ENCODE measurements at regions not wholly inside any gene's neighbourhood (a gene's known extent, or its start where the extent isn't known, plus 50 kb on each side); places are given as distances from the start of the nearest gene placed in this dataset.
A peak's percentile ranks its signal among the peaks of the same experiment; 100 is the strongest.

DNA sequence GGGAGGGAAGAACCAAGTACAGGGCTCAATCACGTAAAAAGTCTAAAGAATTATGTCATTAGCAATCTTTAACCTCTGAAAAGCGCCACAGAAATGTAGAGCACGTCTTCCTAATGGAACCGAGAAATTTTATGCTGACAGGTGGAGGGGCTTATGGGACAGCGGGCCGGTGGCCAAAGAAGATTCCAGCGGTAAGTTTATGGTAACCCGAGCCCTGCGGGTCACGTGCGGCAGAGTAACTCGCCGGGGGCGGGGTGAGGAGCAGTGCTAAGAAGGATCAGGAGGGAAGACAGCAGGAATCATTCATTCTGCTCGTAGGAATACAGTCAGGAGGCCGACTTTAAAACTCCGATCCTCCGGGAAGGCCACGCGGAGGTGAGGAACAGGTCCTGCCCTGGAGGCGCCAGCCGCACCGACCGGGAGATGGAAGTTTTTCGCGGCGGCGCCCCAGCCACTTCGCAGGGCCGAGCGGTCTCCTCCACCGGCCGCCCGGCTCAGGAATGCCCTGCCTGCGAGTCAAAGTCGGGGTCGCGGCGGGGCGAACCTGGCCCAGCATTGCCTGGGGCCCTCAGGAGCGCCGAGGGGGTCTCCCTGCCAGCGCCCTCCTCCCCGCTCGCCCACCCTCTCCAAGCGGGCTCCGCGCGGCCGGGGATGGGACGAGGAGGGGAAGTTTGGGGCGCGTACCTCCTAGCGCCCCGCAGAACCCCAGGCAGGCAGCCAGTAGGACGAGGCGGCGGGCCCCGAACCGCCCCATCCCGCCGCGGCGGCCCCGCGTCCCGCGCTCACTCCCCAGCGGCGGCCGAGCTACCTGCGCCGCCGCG is 101.8 kb downstream of the ESM1 start:
- peaks cover 10% of the 10 kb centered on the region for H3K4me1 ChIP-seq (ENCODE audit: control insufficient read depth, insufficient read depth, low read length)
- 0 out of 2 replicates have a peak, but pooled peaks cover 15% of the 10 kb centered on the region for H3K9me3 ChIP-seq (ENCODE audit: control insufficient read depth, insufficient read depth, low read length)
- no peaks in the 10 kb centered on the region for H3K36me3 ChIP-seq (ENCODE audit: control insufficient read depth, insufficient read depth, low read length)
- H3K4me3 ChIP-seq (ENCODE audit: low read depth, low read length): peak overlapping the region; percentile 70
- H3K9ac ChIP-seq (ENCODE audit: low read depth, low read length): no peak overlapping the region
- no peak overlapping the region for H3K27ac ChIP-seq (ENCODE audit: low read depth, low read length)
- peaks cover 32% of the 10 kb centered on the region for H3K27me3 ChIP-seq (ENCODE audit: control insufficient read depth, insufficient read depth, low read length)

GRCh38 chr5:54882841-54883240 is 102.6 kb downstream of the ESM1 start:
- H3K9me3 ChIP-seq (ENCODE audit: control insufficient read depth, insufficient read depth, low read length): 0 out of 2 replicates have a peak, but pooled peaks cover 15% of the 10 kb centered on the region
- H3K4me1 ChIP-seq (ENCODE audit: control insufficient read depth, insufficient read depth, low read length): peaks cover 10% of the 10 kb centered on the region
- H3K36me3 ChIP-seq (ENCODE audit: control insufficient read depth, insufficient read depth, low read length): no peaks in the 10 kb centered on the region
- no peak overlapping the region for H3K9ac ChIP-seq (ENCODE audit: low read depth, low read length)
- peaks cover 32% of the 10 kb centered on the region for H3K27me3 ChIP-seq (ENCODE audit: control insufficient read depth, insufficient read depth, low read length)
- H3K4me3 ChIP-seq (ENCODE audit: low read depth, low read length): peak overlapping the region; percentile 70
- no peak overlapping the region for H3K27ac ChIP-seq (ENCODE audit: low read depth, low read length)

GRCh38 chr5:54882101-54882500 is 103.3 kb downstream of the ESM1 start:
- H3K9me3 ChIP-seq (ENCODE audit: control insufficient read depth, insufficient read depth, low read length): 0 out of 2 replicates have a peak, but pooled peaks cover 15% of the 10 kb centered on the region
- no peaks in the 10 kb centered on the region for H3K36me3 ChIP-seq (ENCODE audit: control insufficient read depth, insufficient read depth, low read length)
- H3K27me3 ChIP-seq (ENCODE audit: control insufficient read depth, insufficient read depth, low read length): peaks cover 32% of the 10 kb centered on the region
- H3K27ac ChIP-seq (ENCODE audit: low read depth, low read length): no peak overlapping the region
- no peak overlapping the region for H3K9ac ChIP-seq (ENCODE audit: low read depth, low read length)
- H3K4me1 ChIP-seq (ENCODE audit: control insufficient read depth, insufficient read depth, low read length): peaks cover 10% of the 10 kb centered on the region
- H3K4me3 ChIP-seq (ENCODE audit: low read depth, low read length): no peak overlapping the region

DNA sequence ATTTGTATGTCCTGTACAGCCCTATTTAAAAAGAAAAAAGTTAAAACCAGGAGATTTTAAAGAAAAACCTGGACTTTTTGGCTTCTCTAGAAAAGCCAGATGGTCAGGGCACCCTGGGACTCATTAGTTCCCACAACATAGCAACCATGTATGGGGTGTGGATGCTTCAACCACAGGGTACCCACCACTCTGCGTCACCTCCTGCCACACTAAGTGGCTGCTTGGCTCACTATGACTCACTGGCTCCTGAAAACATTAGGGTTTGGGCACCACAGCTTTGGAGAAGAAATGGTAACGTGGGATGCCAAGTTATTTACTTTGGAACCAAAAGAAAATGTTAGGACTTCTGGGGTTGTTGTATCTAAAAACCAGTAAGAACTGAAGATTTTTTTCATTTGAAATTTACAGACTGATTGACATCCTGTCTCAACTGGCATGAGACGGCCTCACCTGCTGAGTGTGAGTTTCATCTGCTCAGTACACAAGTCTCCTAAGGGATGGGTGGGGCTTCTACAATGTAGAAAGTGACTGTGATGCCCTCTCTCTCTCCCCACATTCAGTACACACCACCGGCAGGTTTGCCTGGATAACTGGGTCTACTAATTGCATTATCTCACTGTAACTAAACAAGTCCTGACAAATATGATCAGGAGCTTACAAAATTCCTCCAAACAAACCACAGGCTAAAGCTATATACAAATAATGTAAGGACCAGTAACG is 103.9 kb downstream of the ESM1 start:
- H3K9ac ChIP-seq (ENCODE audit: low read depth, low read length): no peak overlapping the region
- 0 out of 2 replicates have a peak, but pooled peaks cover 12% of the 10 kb centered on the region for H3K9me3 ChIP-seq (ENCODE audit: control insufficient read depth, insufficient read depth, low read length)
- no peak overlapping the region for H3K4me3 ChIP-seq (ENCODE audit: low read depth, low read length)
- no peak overlapping the region for H3K27ac ChIP-seq (ENCODE audit: low read depth, low read length)
- H3K4me1 ChIP-seq (ENCODE audit: control insufficient read depth, insufficient read depth, low read length): peaks cover 16% of the 10 kb centered on the region
- peaks cover 32% of the 10 kb centered on the region for H3K27me3 ChIP-seq (ENCODE audit: control insufficient read depth, insufficient read depth, low read length)
- H3K36me3 ChIP-seq (ENCODE audit: control insufficient read depth, insufficient read depth, low read length): no peaks in the 10 kb centered on the region

- Histone ChIP-seq H3K9me3 (ENCODE audit: control insufficient read depth, insufficient read depth, low read length) (no peaks in the 10 kb centered on the region), H3K36me3 (ENCODE audit: control insufficient read depth, insufficient read depth, low read length) (no peaks in the 10 kb centered on the region), H3K27ac (ENCODE audit: low read depth, low read length) (peak overlapping the region; percentile 4), H3K4me3 (ENCODE audit: low read depth, low read length) (no peak overlapping the region), H3K9ac (ENCODE audit: low read depth, low read length) (no peak overlapping the region), H3K27me3 (ENCODE audit: control insufficient read depth, insufficient read depth, low read length) (no peaks in the 10 kb centered on the region), H3K4me1 (ENCODE audit: control insufficient read depth, insufficient read depth, low read length) (peaks cover 28% of the 10 kb centered on the region)
These were observed 108.4 kb downstream of the ESM1 start for GRCh38 chr5:54876976-54877375.

- no peaks in the 10 kb centered on the region for H3K9me3 ChIP-seq (ENCODE audit: control insufficient read depth, insufficient read depth, low read length)
- H3K27ac ChIP-seq (ENCODE audit: low read depth, low read length): no peak overlapping the region
- H3K4me3 ChIP-seq (ENCODE audit: low read depth, low read length): no peak overlapping the region
- no peaks in the 10 kb centered on the region for H3K36me3 ChIP-seq (ENCODE audit: control insufficient read depth, insufficient read depth, low read length)
- peaks cover 28% of the 10 kb centered on the region for H3K4me1 ChIP-seq (ENCODE audit: control insufficient read depth, insufficient read depth, low read length)
- no peaks in the 10 kb centered on the region for H3K27me3 ChIP-seq (ENCODE audit: control insufficient read depth, insufficient read depth, low read length)
- H3K9ac ChIP-seq (ENCODE audit: low read depth, low read length): no peak overlapping the region
These were observed 108.8 kb downstream of the ESM1 start for GRCh38 chr5:54876556-54876955.

- H3K9me3 ChIP-seq (ENCODE audit: control insufficient read depth, insufficient read depth, low read length): no peaks in the 10 kb centered on the region
- no peak overlapping the region for H3K4me3 ChIP-seq (ENCODE audit: low read depth, low read length)
- H3K9ac ChIP-seq (ENCODE audit: low read depth, low read length): no peak overlapping the region
- H3K27me3 ChIP-seq (ENCODE audit: control insufficient read depth, insufficient read depth, low read length): no peaks in the 10 kb centered on the region
- H3K27ac ChIP-seq (ENCODE audit: low read depth, low read length): no peak overlapping the region
- H3K36me3 ChIP-seq (ENCODE audit: control insufficient read depth, insufficient read depth, low read length): no peaks in the 10 kb centered on the region
- H3K4me1 ChIP-seq (ENCODE audit: control insufficient read depth, insufficient read depth, low read length): peaks cover 23% of the 10 kb centered on the region
These were observed 110.9 kb downstream of the ESM1 start for GRCh38 chr5:54874337-54875021.

DNA sequence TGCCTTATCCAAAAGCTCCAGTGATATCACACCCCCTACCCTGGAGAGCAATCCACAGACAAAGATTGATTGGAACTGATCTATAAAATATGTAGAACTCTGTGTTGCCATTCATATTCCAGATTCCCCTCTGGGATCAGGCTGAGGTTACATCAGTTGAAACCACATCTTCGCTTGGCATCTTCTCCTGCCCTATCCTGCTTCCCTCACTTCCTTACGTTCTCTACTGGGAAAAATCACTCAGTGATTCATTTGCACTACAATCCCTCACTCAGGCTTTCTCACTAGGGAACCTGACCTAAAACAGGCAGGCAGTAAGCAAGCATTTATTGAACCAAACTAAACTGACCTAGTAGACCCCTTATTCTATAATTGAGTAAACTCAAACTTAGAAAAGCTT is 111.7 kb downstream of the ESM1 start:
- Histone ChIP-seq H3K9me3 (ENCODE audit: control insufficient read depth, insufficient read depth, low read length) (no peaks in the 10 kb centered on the region), H3K36me3 (ENCODE audit: control insufficient read depth, insufficient read depth, low read length) (no peaks in the 10 kb centered on the region), H3K27me3 (ENCODE audit: control insufficient read depth, insufficient read depth, low read length) (no peaks in the 10 kb centered on the region), H3K4me3 (ENCODE audit: low read depth, low read length) (no peak overlapping the region), H3K4me1 (ENCODE audit: control insufficient read depth, insufficient read depth, low read length) (peaks cover 23% of the 10 kb centered on the region), H3K9ac (ENCODE audit: low read depth, low read length) (no peak overlapping the region), H3K27ac (ENCODE audit: low read depth, low read length) (no peak overlapping the region)

- H3K27ac ChIP-seq (ENCODE audit: low read depth, low read length): no peak overlapping the region
- no peak overlapping the region for H3K9ac ChIP-seq (ENCODE audit: low read depth, low read length)
- H3K4me3 ChIP-seq (ENCODE audit: low read depth, low read length): no peak overlapping the region
- H3K27me3 ChIP-seq (ENCODE audit: control insufficient read depth, insufficient read depth, low read length): no peaks in the 10 kb centered on the region
- H3K36me3 ChIP-seq (ENCODE audit: control insufficient read depth, insufficient read depth, low read length): no peaks in the 10 kb centered on the region
- no peaks in the 10 kb centered on the region for H3K9me3 ChIP-seq (ENCODE audit: control insufficient read depth, insufficient read depth, low read length)
- H3K4me1 ChIP-seq (ENCODE audit: control insufficient read depth, insufficient read depth, low read length): peaks cover 23% of the 10 kb centered on the region
These were observed 112.6 kb downstream of the ESM1 start for GRCh38 chr5:54872810-54873209.

GRCh38 chr5:54870271-54870670 is 115.1 kb downstream of the ESM1 start:
- H3K9ac ChIP-seq (ENCODE audit: low read depth, low read length): no peak overlapping the region
- no peak overlapping the region for H3K4me3 ChIP-seq (ENCODE audit: low read depth, low read length)
- no peak overlapping the region for H3K27ac ChIP-seq (ENCODE audit: low read depth, low read length)
- no peaks in the 10 kb centered on the region for H3K9me3 ChIP-seq (ENCODE audit: control insufficient read depth, insufficient read depth, low read length)
- no peaks in the 10 kb centered on the region for H3K27me3 ChIP-seq (ENCODE audit: control insufficient read depth, insufficient read depth, low read length)
- H3K4me1 ChIP-seq (ENCODE audit: control insufficient read depth, insufficient read depth, low read length): peaks cover 16% of the 10 kb centered on the region
- no peaks in the 10 kb centered on the region for H3K36me3 ChIP-seq (ENCODE audit: control insufficient read depth, insufficient read depth, low read length)

DNA sequence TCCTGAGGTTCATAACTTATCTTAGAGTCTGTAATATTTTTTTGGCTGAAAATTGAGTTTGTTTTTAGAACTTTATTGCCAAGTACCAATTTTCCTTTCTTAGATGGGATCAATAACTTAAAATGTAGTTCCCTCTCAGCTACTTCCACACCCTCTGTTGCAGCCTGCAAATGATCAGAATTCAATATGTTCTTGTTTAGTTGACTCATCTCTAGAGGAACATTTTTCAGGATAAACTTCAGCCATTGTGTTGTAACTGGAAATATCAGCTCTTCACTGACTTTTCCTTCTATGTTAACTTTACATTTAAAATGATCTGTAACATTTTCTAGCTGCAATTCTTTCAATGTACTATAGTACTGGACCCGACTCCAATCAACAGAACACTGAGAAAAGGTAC is 115.7 kb downstream of the ESM1 start:
- Histone ChIP-seq H3K36me3 (ENCODE audit: control insufficient read depth, insufficient read depth, low read length) (no peaks in the 10 kb centered on the region), H3K9ac (ENCODE audit: low read depth, low read length) (no peak overlapping the region), H3K4me3 (ENCODE audit: low read depth, low read length) (no peak overlapping the region), H3K27ac (ENCODE audit: low read depth, low read length) (no peak overlapping the region), H3K4me1 (ENCODE audit: control insufficient read depth, insufficient read depth, low read length) (peaks cover 12% of the 10 kb centered on the region), H3K9me3 (ENCODE audit: control insufficient read depth, insufficient read depth, low read length) (no peaks in the 10 kb centered on the region), H3K27me3 (ENCODE audit: control insufficient read depth, insufficient read depth, low read length) (no peaks in the 10 kb centered on the region)

All from HUES48 (cell line).